H1 (cell line): ENCODE measurements at regions not wholly inside any gene's neighbourhood (a gene's known extent, or its start where the extent isn't known, plus 50 kb on each side); places are given as distances from the start of the nearest gene placed in this dataset.

Experiments
- CTCF ChIA-PET: fragments of 300-600 bp; sonication (Branson Sonifier 250); formaldehyde crosslinking; loops from one replicate; lab custom pipeline; 2021; ENCODE audit not compliant: partially characterized antibody; lab: Charles Lee
- POLR2A ChIA-PET: fragments of 300-600 bp; sonication (Branson Sonifier 250); formaldehyde crosslinking; loops from one replicate; lab custom pipeline; 2021; ENCODE audit warnings: inconsistent platforms; ENCODE audit not compliant: partially characterized antibody; lab: Charles Lee
- DNase-seq, 2 experiments: peaks; one replicate each; pipeline versions ENCODE4 v3.0.0 to v3.0.0-alpha.2; 2010 to 2022; ENCODE audit warnings: low spot score in 2 of 2, low read depth in 1 of 2, mixed read lengths in 1 of 2
- FAIRE-seq: peaks from 2 replicates; lab custom pipeline; 2011; peaks lifted over from hg19 to GRCh38; lab: Jason Lieb, UNC
- H2AFZ ChIP-seq: 2 replicates; pipeline ENCODE4 v1.8.1; 2012; ENCODE audit warnings: low read length, inconsistent platforms
- H2AK5ac ChIP-seq: 2 replicates; pipeline ENCODE4 v1.6.1; 2013; ENCODE audit warnings: low read depth, low read length
- H2BK120ac ChIP-seq: replicated peaks from 2 replicates; pipeline ENCODE3; 2013; ENCODE audit warnings: low read depth, low read length, inconsistent platforms
- H2BK12ac ChIP-seq: 2 replicates; pipeline ENCODE4 v1.6.1; 2013; ENCODE audit warnings: low read depth, low read length
- H2BK15ac ChIP-seq: 2 replicates; pipeline ENCODE4 v1.6.1; 2013; ENCODE audit warnings: low read length
- H2BK20ac ChIP-seq: 2 replicates; pipeline ENCODE4 v1.6.1; 2013; ENCODE audit warnings: low read length
- H2BK5ac ChIP-seq: 2 replicates; pipeline ENCODE4 v1.6.1; 2013; ENCODE audit warnings: low read depth, low read length
- H3K14ac ChIP-seq: 2 replicates; pipeline ENCODE4 v1.6.1; 2013; ENCODE audit warnings: inconsistent platforms; ENCODE audit not compliant: insufficient read length
- H3K18ac ChIP-seq: 2 replicates; pipeline ENCODE4 v1.6.1; 2013; ENCODE audit warnings: low read length; ENCODE audit errors: extremely low read depth
- H3K23ac ChIP-seq: 2 replicates; pipeline ENCODE4 v1.6.1; 2013; ENCODE audit warnings: inconsistent platforms; ENCODE audit not compliant: insufficient read length
- H3K23me2 ChIP-seq: 2 replicates; pipeline ENCODE4 v1.6.1; 2013; ENCODE audit warnings: low read depth, low read length
- H3K27ac ChIP-seq: 2 replicates; pipeline ENCODE4 v1.6.1; 2011; ENCODE audit warnings: low read depth, low read length, inconsistent platforms
- H3K27me3 ChIP-seq, 4 experiments: replicated peaks in 1 of 4; 1 replicate in 1 of 4; 2 replicates in 3 of 4; pipeline versions ENCODE4 v1.6.1 to v1.8.1; 2011 to 2013; ENCODE audit warnings: low read length in 3 of 4, mild to moderate bottlenecking in 3 of 4, inconsistent platforms in 2 of 4, mixed read lengths in 2 of 4, moderate library complexity in 1 of 4; ENCODE audit not compliant: control insufficient read depth in 3 of 4, insufficient read depth in 3 of 4; ENCODE audit errors: extremely low read depth in 1 of 4
- H3K36me3 ChIP-seq, 4 experiments: 2 replicates each; pipeline versions ENCODE4 v1.6.1 to v1.8.1; 2011 to 2013; ENCODE audit warnings: mild to moderate bottlenecking in 4 of 4, low read length in 3 of 4, moderate library complexity in 2 of 4, control low read depth in 1 of 4, inconsistent platforms in 1 of 4; ENCODE audit not compliant: insufficient read depth in 4 of 4, control insufficient read depth in 2 of 4
- H3K4ac ChIP-seq: replicated peaks from 2 replicates; pipeline ENCODE3; 2013; ENCODE audit warnings: low read length, low read depth, mixed read lengths, inconsistent platforms; ENCODE audit not compliant: insufficient read length
- H3K4me1 ChIP-seq, 4 experiments: replicated peaks in 1 of 4; 1 replicate in 1 of 4; 2 replicates in 3 of 4; pipeline versions ENCODE4 v1.6.1 to v1.8.1; 2011 to 2013; ENCODE audit warnings: low read length in 3 of 4, inconsistent platforms in 2 of 4, mixed read lengths in 1 of 4; ENCODE audit not compliant: insufficient read depth in 4 of 4, control insufficient read depth in 3 of 4
- H3K4me2 ChIP-seq, 2 experiments: 2 replicates each; pipeline versions ENCODE4 v1.6.1 to v1.8.1; 2011 to 2013; ENCODE audit warnings: low read depth in 2 of 2, low read length in 2 of 2, control low read depth in 1 of 2, inconsistent platforms in 1 of 2, mild to moderate bottlenecking in 1 of 2; ENCODE audit not compliant: insufficient read depth in 1 of 2
- H3K4me3 ChIP-seq, 4 experiments: fragments of 200-600, 300-600 bp in 1 of 4; sonication (generic), shearing (Covaris generic), sonication (Bioruptor Twin) in 1 of 4; 2 replicates each; pipeline versions ENCODE4 v1.5.1 to v1.8.1; 2011 to 2016; ENCODE audit warnings: low read length in 4 of 4, low read depth in 3 of 4, control low read depth in 2 of 4, inconsistent platforms in 2 of 4, mild to moderate bottlenecking in 2 of 4, mixed read lengths in 1 of 4, moderate library complexity in 1 of 4; ENCODE audit not compliant: insufficient read depth in 2 of 4; ENCODE audit errors: extremely low read depth in 1 of 4
- H3K56ac ChIP-seq: replicated peaks from 2 replicates; pipeline ENCODE3; 2013; ENCODE audit warnings: low read depth, mild to moderate bottlenecking, mixed read lengths, low read length, inconsistent platforms; ENCODE audit not compliant: insufficient read length
- H3K79me1 ChIP-seq: 2 replicates; pipeline ENCODE4 v1.6.1; 2013; ENCODE audit warnings: low read depth, low read length, control low read depth
- H3K79me2 ChIP-seq, 2 experiments: 2 replicates each; pipeline versions ENCODE4 v1.6.1 to v1.8.1; 2012 to 2013; ENCODE audit warnings: low read length in 2 of 2, mild to moderate bottlenecking in 2 of 2, inconsistent platforms in 1 of 2; ENCODE audit not compliant: insufficient read depth in 2 of 2, control insufficient read depth in 1 of 2
- H3K9ac ChIP-seq, 4 experiments: replicated peaks in 1 of 4; 1 replicate in 1 of 4; 2 replicates in 3 of 4; pipeline versions ENCODE4 v1.6.1 to v1.8.1; 2011 to 2013; ENCODE audit warnings: low read depth in 3 of 4, low read length in 3 of 4, control low read depth in 2 of 4, mild to moderate bottlenecking in 2 of 4, moderate library complexity in 2 of 4, inconsistent platforms in 1 of 4; ENCODE audit errors: extremely low read depth in 1 of 4
- H3K9me3 ChIP-seq, 2 experiments: 2 replicates each; pipeline versions ENCODE4 v1.6.1 to v1.8.1; 2012 to 2013; ENCODE audit warnings: mild to moderate bottlenecking in 2 of 2, moderate library complexity in 2 of 2, control low read depth in 1 of 2, inconsistent platforms in 1 of 2, low read depth in 1 of 2, low read length in 1 of 2, mixed read lengths in 1 of 2; ENCODE audit not compliant: insufficient read depth in 2 of 2
- H4K20me1 ChIP-seq, 2 experiments: replicated peaks in 1 of 2; 2 replicates each; pipeline versions ENCODE3 to v1.8.1; 2011 to 2013; ENCODE audit warnings: inconsistent platforms in 2 of 2, low read length in 2 of 2, mild to moderate bottlenecking in 1 of 2; ENCODE audit not compliant: insufficient read depth in 2 of 2, control insufficient read depth in 1 of 2
- H4K5ac ChIP-seq: 2 replicates; pipeline ENCODE4 v1.6.1; 2013; ENCODE audit warnings: low read length, low read depth, mixed read lengths, inconsistent platforms; ENCODE audit not compliant: insufficient read length
- H4K8ac ChIP-seq: 2 replicates; pipeline ENCODE4 v1.8.0; 2013; ENCODE audit warnings: mild to moderate bottlenecking, moderate library complexity, low read length, inconsistent platforms; ENCODE audit not compliant: insufficient read depth; ENCODE audit errors: extremely low read depth
- H4K91ac ChIP-seq: replicated peaks from 2 replicates; pipeline ENCODE3; 2013; ENCODE audit warnings: low read length, mixed read lengths, inconsistent platforms; ENCODE audit not compliant: insufficient read length
- CREB1 ChIP-seq: IDR thresholded peaks from 2 replicates; pipeline ENCODE4 v1.6.1; 2012; ENCODE audit warnings: inconsistent platforms
- JUN ChIP-seq: IDR thresholded peaks from 2 replicates; pipeline ENCODE4 v1.6.1; 2011; ENCODE audit warnings: low read depth, mild to moderate bottlenecking, improper control_type of control experiment, low read length
- SAP30 ChIP-seq: fragments of 300-600 bp; sonication (generic); IDR thresholded peaks from 2 replicates; pipeline ENCODE4 v1.7.1; 2012; ENCODE audit warnings: low read length, moderate library complexity, mild to moderate bottlenecking, inconsistent platforms; ENCODE audit not compliant: insufficient read depth, insufficient replicate concordance
- WGBS, 2 experiments: shearing (Covaris generic) in 1 of 2; methylation state at CpG; one replicate each; pipeline versions ENCODE4 v1.1.6 to v1.1.7; 2013 to 2015; ENCODE audit warnings: low lambda C conversion rate in 2 of 2, mixed read lengths in 2 of 2, inconsistent platforms in 1 of 2, low coverage in 1 of 2, missing lambda C conversion rate in 1 of 2; ENCODE audit not compliant: insufficient replicate concordance in 2 of 2, insufficient coverage in 1 of 2, insufficient read length in 1 of 2; ENCODE audit errors: extremely low coverage in 1 of 2, missing lambda C conversion rate in 1 of 2; 5-methylcytosine and 5-hydroxymethylcytosine counted together

DNA sequence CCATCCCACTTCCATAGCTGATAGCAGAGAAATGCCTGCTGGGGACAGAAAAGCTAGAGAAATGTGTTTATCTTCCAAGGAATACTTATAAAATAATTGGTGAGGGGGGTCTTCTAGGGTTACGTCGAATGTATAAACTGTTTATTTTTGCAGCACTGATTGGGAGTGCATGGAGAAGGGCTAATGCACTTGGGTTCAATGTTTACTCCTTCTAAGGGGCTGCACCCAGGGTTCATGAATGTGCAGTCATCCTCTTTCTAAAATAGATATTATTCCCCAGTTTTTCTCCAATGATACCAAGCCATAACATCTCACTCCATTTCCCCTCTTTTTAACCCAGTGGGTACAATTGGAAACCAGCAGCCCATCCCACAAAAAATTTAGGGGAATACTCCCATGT, 336.9 kb downstream of the ETS1 start:
- no peaks in the 10 kb centered on the region for H3K79me1 ChIP-seq
- no peak overlapping the region for H3K4ac ChIP-seq
- H2BK12ac ChIP-seq: no peak overlapping the region
- H3K23ac ChIP-seq: no peak overlapping the region
- H3K9ac ChIP-seq: no peak overlapping the region
- H3K4me2 ChIP-seq: no peak overlapping the region
- no peak overlapping the region for H4K5ac ChIP-seq
- POLR2A ChIA-PET: no interaction called here
- H2BK120ac ChIP-seq: no peak overlapping the region
- no peaks in the 10 kb centered on the region; the same call in 1 of the 2 replicates for H3K23me2 ChIP-seq
- FAIRE-seq: no peak
- H3K4me1 ChIP-seq: peaks cover 0 to 3% (median 0%) of the 10 kb centered on the region in 4 experiments; a peak in 1 of 7 replicates
- no peaks in the 10 kb centered on the region for H4K20me1 ChIP-seq
- no peak overlapping the region for H2AFZ ChIP-seq
- H2BK20ac ChIP-seq: no peak overlapping the region
- H2BK5ac ChIP-seq: no peak overlapping the region
- CTCF ChIA-PET: no interaction called here
- no peak overlapping the region for H4K91ac ChIP-seq
- no peak overlapping the region for H2BK15ac ChIP-seq
- WGBS, 2 experiments: 96% methylated on average over 2 of the region's 2 CpGs; no CpG with 5 or more reads in 1 of the 2 experiments
- H4K8ac ChIP-seq: no peak overlapping the region
- H3K4me3 ChIP-seq: no peak overlapping the region
- H3K56ac ChIP-seq: no peak overlapping the region
- no peak for DNase-seq
- no peak overlapping the region for H3K27ac ChIP-seq
- no peak overlapping the region for H2AK5ac ChIP-seq
- H3K27me3 ChIP-seq: no peaks in the 10 kb centered on the region
- H3K36me3 ChIP-seq: no peaks in the 10 kb centered on the region
- no peak overlapping the region for H3K14ac ChIP-seq
- H3K9me3 ChIP-seq: no peaks in the 10 kb centered on the region
- H3K18ac ChIP-seq: no peak overlapping the region
- TF ChIP-seq JUN: no peak
- no peak for TF ChIP-seq SAP30
- TF ChIP-seq CREB1: no peak
- no peaks in the 10 kb centered on the region for H3K79me2 ChIP-seq
